Activated T-helper 1 cell treated with anti-CD3 and anti-CD28 coated beads, Interleukin-12 subunit alpha, Interleukin-12 subunit beta, Interleukin-2, Interleukin-4 antibody, amounts not matched to agents 30 ng/mL and 10 ng/mL and 1 ng/mL, durations not matched to agents 14 hours and 24 hours and 36 hours (primary cell): ENCODE measurements at regions not wholly inside any gene's neighbourhood (a gene's known extent, or its start where the extent isn't known, plus 50 kb on each side); places are given as distances from the start of the nearest gene placed in this dataset.
A peak's percentile ranks its signal among the peaks of the same experiment; 100 is the strongest.

ENCODE experiments used
- DNase-seq: peaks from one replicate; pipeline ENCODE4 v3.0.0; 2021; ENCODE audit warnings: low spot score
- H3K27ac Mint-ChIP-seq: one replicate; pipeline ENCODE4 v1.8.0; 2021; ENCODE audit warnings: mild to moderate bottlenecking, mixed read lengths
- H3K27me3 Mint-ChIP-seq: one replicate; pipeline ENCODE4 v1.8.0; 2022; ENCODE audit warnings: mild to moderate bottlenecking, moderate library complexity, mixed read lengths; ENCODE audit not compliant: insufficient read depth
- H3K36me3 Mint-ChIP-seq: one replicate; pipeline ENCODE4 v1.8.0; 2021; ENCODE audit warnings: low read depth, mixed read lengths
- H3K4me1 Mint-ChIP-seq: one replicate; pipeline ENCODE4 v1.8.0; 2021; ENCODE audit warnings: low read depth, mixed read lengths
- H3K4me3 Mint-ChIP-seq: one replicate; pipeline ENCODE4 v1.8.0; 2021; ENCODE audit warnings: mild to moderate bottlenecking, moderate library complexity, mixed read lengths
- H3K9me3 Mint-ChIP-seq: one replicate; pipeline ENCODE4 v1.8.0; 2021; ENCODE audit warnings: mixed read lengths
- intact Hi-C: fragments of 100-400 bp; cut with micrococcal nuclease; formaldehyde crosslinking; loops from one replicate; pipeline ENCODE4 v1.15.1; 2024

GRCh38 chr18:27419646-27420045, 234.5 kb upstream of the CHST9 start:
- no peaks in the 10 kb centered on the region for H3K27me3 Mint-ChIP-seq
- no peaks in the 10 kb centered on the region for H3K36me3 Mint-ChIP-seq
- H3K9me3 Mint-ChIP-seq = peaks cover 6% of the 10 kb centered on the region
- no peak overlapping the region for H3K27ac Mint-ChIP-seq
- intact Hi-C loops = no loop called here
- H3K4me3 Mint-ChIP-seq = no peak overlapping the region
- DNase-seq = no peak
- no peaks in the 10 kb centered on the region for H3K4me1 Mint-ChIP-seq

DNA sequence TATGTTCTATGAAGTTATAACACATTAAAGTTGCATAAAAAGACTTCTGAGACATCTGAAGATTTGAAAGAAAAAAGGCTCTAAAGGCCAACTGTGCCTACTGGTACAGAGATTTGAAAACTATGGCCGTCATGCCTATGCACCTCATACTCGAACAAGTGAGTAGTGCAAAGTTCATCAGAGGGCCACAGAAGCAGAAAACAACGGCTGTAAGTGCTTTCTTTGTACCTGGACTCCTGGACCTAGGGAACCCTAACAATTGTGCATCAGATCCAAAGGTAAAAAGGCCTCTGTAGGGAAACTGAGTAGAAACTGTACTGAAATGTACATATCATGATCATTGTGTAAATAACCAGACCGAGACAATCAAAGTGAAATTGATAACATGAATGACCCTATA, 230.4 kb upstream of the CHST9 start:
- Mint-ChIP-seq H3K4me1 (no peaks in the 10 kb centered on the region), H3K4me3 (no peak overlapping the region), H3K27ac (no peak overlapping the region), H3K27me3 (peaks cover 2% of the 10 kb centered on the region), H3K36me3 (no peaks in the 10 kb centered on the region), H3K9me3 (peaks cover 4% of the 10 kb centered on the region)
- intact Hi-C loops = no loop called here
- DNase-seq = no peak

GRCh38 chr18:27414682-27415081, 229.6 kb upstream of the CHST9 start:
- no peaks in the 10 kb centered on the region for H3K9me3 Mint-ChIP-seq
- H3K4me3 Mint-ChIP-seq = no peak overlapping the region
- DNase-seq = no peak
- H3K27me3 Mint-ChIP-seq = peaks cover 2% of the 10 kb centered on the region
- intact Hi-C loops = no loop called here
- H3K4me1 Mint-ChIP-seq = no peaks in the 10 kb centered on the region
- no peak overlapping the region for H3K27ac Mint-ChIP-seq
- H3K36me3 Mint-ChIP-seq = no peaks in the 10 kb centered on the region

DNA sequence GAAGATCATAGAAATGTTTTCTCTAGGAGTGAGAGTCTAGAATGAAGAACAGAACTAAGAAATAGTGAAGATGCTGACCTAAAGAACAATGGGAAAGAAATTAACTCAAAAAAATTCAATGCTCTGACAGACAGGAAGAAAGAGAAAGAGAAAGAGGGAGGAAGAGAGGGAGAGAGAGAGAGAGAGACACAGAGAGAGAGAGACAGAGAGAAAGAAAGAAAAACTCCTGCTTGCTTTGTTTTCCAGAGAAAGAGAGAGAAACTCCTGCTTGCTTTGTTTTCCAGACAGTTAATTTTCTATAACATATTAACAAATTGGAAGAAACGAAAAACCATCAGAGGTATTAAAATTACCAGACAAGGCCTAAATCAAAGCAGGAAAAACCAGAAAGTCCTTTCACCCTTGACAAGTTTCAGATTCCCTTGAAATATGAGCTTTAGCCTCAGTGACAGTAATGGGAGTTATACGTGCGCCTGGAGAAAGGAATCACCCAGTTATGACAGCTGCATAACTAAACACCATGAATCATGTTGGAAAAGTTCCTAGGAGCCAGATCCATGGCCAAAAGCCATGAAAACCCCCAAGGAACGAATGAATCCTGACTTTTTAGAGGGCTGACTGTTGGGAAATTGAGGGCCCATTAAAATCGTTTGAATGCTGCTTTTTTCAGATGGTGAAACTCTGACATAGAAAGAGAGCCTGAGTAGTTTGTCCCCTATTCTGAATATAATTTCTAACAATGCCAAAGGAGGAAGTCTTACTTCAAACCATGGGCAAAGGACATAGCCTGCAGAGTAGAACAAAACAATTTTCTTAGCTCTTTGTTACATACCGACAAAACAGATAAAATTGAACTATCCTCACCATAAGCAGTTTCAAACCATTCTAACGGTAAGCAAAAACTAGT, 228.6 kb upstream of the CHST9 start:
- H3K27me3 Mint-ChIP-seq = peaks cover 2% of the 10 kb centered on the region
- H3K9me3 Mint-ChIP-seq = no peaks in the 10 kb centered on the region
- H3K4me3 Mint-ChIP-seq = no peak overlapping the region
- no peaks in the 10 kb centered on the region for H3K36me3 Mint-ChIP-seq
- DNase-seq = no peak
- no peaks in the 10 kb centered on the region for H3K4me1 Mint-ChIP-seq
- no peak overlapping the region for H3K27ac Mint-ChIP-seq
- intact Hi-C loops = no loop called here

- DNase-seq = no peak
- Mint-ChIP-seq H3K27me3 (peaks cover 2% of the 10 kb centered on the region), H3K36me3 (no peaks in the 10 kb centered on the region), H3K4me1 (no peaks in the 10 kb centered on the region), H3K9me3 (no peaks in the 10 kb centered on the region), H3K4me3 (no peak overlapping the region), H3K27ac (no peak overlapping the region)
- intact Hi-C loops = no loop called here
Measured at GRCh38 chr18:27412556-27412955, 227.4 kb upstream of the CHST9 start.

- DNase-seq = no peak
- intact Hi-C loops = no loop called here
- H3K27ac Mint-ChIP-seq = no peak overlapping the region
- H3K9me3 Mint-ChIP-seq = no peaks in the 10 kb centered on the region
- no peaks in the 10 kb centered on the region for H3K36me3 Mint-ChIP-seq
- H3K27me3 Mint-ChIP-seq = peaks cover 2% of the 10 kb centered on the region
- no peak overlapping the region for H3K4me3 Mint-ChIP-seq
- H3K4me1 Mint-ChIP-seq = no peaks in the 10 kb centered on the region
Measured at GRCh38 chr18:27411911-27412310, 226.8 kb upstream of the CHST9 start.

DNA sequence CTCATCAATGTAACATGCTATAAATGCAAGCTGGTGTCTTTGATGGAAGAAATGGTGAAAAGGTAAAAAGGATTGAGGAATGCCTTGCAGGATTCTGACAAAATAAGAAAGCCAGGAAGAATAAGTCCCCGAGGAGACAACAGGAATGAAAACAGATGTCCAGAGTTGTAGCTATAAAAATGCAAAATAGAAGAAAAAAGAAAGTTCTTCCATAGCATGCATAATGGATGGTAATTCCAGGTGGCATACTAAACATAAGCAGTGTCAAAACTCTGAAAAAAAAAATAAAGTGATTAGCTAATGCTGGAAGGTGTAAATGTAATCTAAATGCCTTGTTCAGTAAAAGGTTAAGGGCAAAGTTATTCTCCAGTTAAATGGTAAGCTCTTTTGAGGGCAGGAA, 225.9 kb upstream of the CHST9 start:
- no peaks in the 10 kb centered on the region for H3K36me3 Mint-ChIP-seq
- no peaks in the 10 kb centered on the region for H3K4me1 Mint-ChIP-seq
- no peak overlapping the region for H3K27ac Mint-ChIP-seq
- H3K9me3 Mint-ChIP-seq = no peaks in the 10 kb centered on the region
- H3K27me3 Mint-ChIP-seq = peaks cover 2% of the 10 kb centered on the region
- no peak overlapping the region for H3K4me3 Mint-ChIP-seq
- intact Hi-C loops = no loop called here
- DNase-seq = no peak

- Mint-ChIP-seq H3K36me3 (no peaks in the 10 kb centered on the region), H3K4me3 (no peak overlapping the region)
Measured at GRCh38 chr18:27404855-27405254, 219.7 kb upstream of the CHST9 start.

GRCh38 chr18:27400001-27400400, 214.9 kb upstream of the CHST9 start:
- intact Hi-C loops = no loop called here
- Mint-ChIP-seq H3K4me3 (no peak overlapping the region), H3K27ac (no peak overlapping the region), H3K9me3 (no peaks in the 10 kb centered on the region), H3K4me1 (no peaks in the 10 kb centered on the region), H3K27me3 (no peaks in the 10 kb centered on the region), H3K36me3 (no peaks in the 10 kb centered on the region)
- DNase-seq = no peak

More at GRCh38 chr18:27404855-27405254, 219.7 kb upstream of the CHST9 start:
- Mint-ChIP-seq H3K27ac (no peak overlapping the region), H3K9me3 (no peaks in the 10 kb centered on the region), H3K4me1 (no peaks in the 10 kb centered on the region), H3K27me3 (no peaks in the 10 kb centered on the region)
- intact Hi-C loops = no loop called here
- no peak for DNase-seq

DNA sequence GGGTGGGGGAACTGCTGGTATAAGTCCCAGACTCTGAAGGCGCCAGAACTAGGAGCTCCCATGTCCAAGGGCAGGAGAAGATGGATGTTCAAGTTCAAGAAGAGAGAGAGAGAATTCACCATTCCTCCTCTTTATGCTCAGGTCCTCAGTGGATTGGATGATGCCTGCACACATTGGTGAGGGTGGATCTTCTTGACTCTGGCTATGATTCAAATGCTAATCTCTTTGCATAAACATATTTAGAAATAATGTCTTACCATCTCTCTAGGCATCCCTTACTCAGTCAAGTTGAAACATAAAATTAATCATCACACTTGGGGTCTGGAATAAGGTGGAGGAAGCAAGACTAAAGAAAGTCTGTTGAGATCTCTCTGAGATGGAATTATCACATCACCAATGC, 210.6 kb upstream of the CHST9 start:
- H3K27me3 Mint-ChIP-seq = no peaks in the 10 kb centered on the region
- H3K36me3 Mint-ChIP-seq = no peaks in the 10 kb centered on the region
- H3K4me3 Mint-ChIP-seq = no peak overlapping the region
- DNase-seq = no peak
- H3K9me3 Mint-ChIP-seq = peaks cover 4% of the 10 kb centered on the region
- intact Hi-C loops = no loop called here
- H3K4me1 Mint-ChIP-seq = no peaks in the 10 kb centered on the region
- H3K27ac Mint-ChIP-seq = no peak overlapping the region

GRCh38 chr18:27394687-27395086, 209.6 kb upstream of the CHST9 start:
- DNase-seq = no peak
- Mint-ChIP-seq H3K36me3 (no peaks in the 10 kb centered on the region), H3K27ac (no peak overlapping the region), H3K9me3 (peaks cover 4% of the 10 kb centered on the region), H3K4me1 (no peaks in the 10 kb centered on the region), H3K4me3 (no peak overlapping the region), H3K27me3 (no peaks in the 10 kb centered on the region)
- intact Hi-C loops = no loop called here

- intact Hi-C loops = no loop called here
- peaks cover 13% of the 10 kb centered on the region for H3K4me1 Mint-ChIP-seq
- no peak overlapping the region for H3K27ac Mint-ChIP-seq
- H3K27me3 Mint-ChIP-seq = no peaks in the 10 kb centered on the region
- H3K36me3 Mint-ChIP-seq = no peaks in the 10 kb centered on the region
- H3K4me3 Mint-ChIP-seq = no peak overlapping the region
- peaks cover 11% of the 10 kb centered on the region for H3K9me3 Mint-ChIP-seq
- DNase-seq = no peak
Measured at GRCh38 chr18:27382567-27383216, 197.6 kb upstream of the CHST9 start.

GRCh38 chr18:27378431-27379095, 193.5 kb upstream of the CHST9 start:
- Mint-ChIP-seq H3K27ac (peak overlapping the region; percentile 86), H3K27me3 (no peaks in the 10 kb centered on the region), H3K36me3 (no peaks in the 10 kb centered on the region), H3K4me1 (peaks cover 30% of the 10 kb centered on the region), H3K4me3 (peak overlapping the region; percentile 53), H3K9me3 (peaks cover 11% of the 10 kb centered on the region)
- DNase-seq = no peak
- intact Hi-C loops = loop anchor here (5.0 kb wide), 2 partner anchors 474 to 666 kb away; no protein-coding TSS in a partner anchor
